ENCODE measurements at regions not wholly inside any gene's neighbourhood (a gene's known extent, or its start where the extent isn't known, plus 50 kb on each side); places are given as distances from the start of the nearest gene placed in this dataset.

- ATAC-seq (no peak), DNase-seq (no peak)
- no peaks in the 10 kb centered on the region for H3K27me3 ChIP-seq (ENCODE audit: insufficient read depth in 3 of 3, low read length in 2 of 3)
- no peaks in the 10 kb centered on the region for H3K36me3 ChIP-seq (ENCODE audit: insufficient read depth in 1 of 2, low read depth in 1 of 2)
- no peak overlapping the region for H3K27ac ChIP-seq
- no peak overlapping the region for H3K4me3 ChIP-seq
- no peak for TF ChIP-seq CTCF (IDR thresholded peaks at IDR 0.05)
- 84 to 89% (median 87%) methylated on average over 2 of the region's 2 CpGs for WGBS, 3 donors
- no peaks in the 10 kb centered on the region for H3K4me1 ChIP-seq
- no peaks in the 10 kb centered on the region for H3K9me3 ChIP-seq
- intact Hi-C loops (cut with DNase I), result no loop called here
Observed at GRCh38 chr2:41387519-41387918, 660.3 kb upstream of the PKDCC start.

DNA sequence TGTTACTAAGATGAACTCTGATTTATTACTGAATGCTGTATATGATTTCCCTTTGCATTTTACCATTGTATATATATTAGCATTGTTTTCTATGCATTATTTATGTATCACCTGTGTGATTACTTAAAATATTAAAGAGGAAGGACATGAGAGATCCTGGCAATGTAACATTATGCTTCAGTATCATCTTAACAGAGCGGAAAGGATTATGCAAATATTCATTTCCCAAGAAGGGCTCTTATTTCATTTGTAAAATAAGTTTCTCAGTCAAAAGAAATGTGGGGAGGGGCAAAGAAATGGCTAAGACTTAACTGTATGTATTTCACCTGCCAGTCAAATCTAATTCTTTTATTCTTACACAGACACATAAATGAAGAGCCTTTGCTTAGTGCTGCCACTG lies 654.2 kb upstream of the PKDCC start:
- no peak overlapping the region for H3K27ac ChIP-seq
- DNase-seq, result no peak
- H3K27me3 ChIP-seq (ENCODE audit: insufficient read depth in 3 of 3, low read length in 2 of 3), result no peaks in the 10 kb centered on the region
- WGBS, 3 donors, result 63 to 69% (median 68%) methylated on average over 1 of the region's 1 CpG
- H3K4me1 ChIP-seq, result no peaks in the 10 kb centered on the region
- no peak overlapping the region for H3K4me3 ChIP-seq
- no peaks in the 10 kb centered on the region for H3K9me3 ChIP-seq
- TF ChIP-seq CTCF (IDR thresholded peaks at IDR 0.05), result no peak
- no peak for ATAC-seq
- intact Hi-C loops (cut with DNase I), result no loop called here
- H3K36me3 ChIP-seq (ENCODE audit: insufficient read depth in 1 of 2, low read depth in 1 of 2), result no peaks in the 10 kb centered on the region

DNA sequence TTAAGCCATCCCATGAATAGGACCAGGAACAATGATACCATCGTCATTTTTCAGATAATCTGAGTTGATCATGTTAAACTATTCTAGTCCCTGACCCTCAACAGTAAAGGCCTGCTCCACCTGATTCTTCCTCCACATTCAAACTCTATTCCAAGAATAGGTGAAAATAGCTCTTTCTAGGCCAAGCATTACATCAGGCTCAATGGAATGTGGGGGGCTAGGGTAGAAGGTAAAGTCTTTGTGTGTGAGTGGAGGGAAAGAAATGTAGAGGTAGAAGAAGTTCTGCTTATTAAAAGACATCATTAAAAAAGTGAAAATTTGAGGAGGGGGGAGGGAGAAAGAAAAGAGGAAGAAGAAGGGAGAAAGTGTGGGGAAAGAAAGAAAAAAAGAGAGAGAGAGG lies 653.3 kb upstream of the PKDCC start:
- H3K36me3 ChIP-seq (ENCODE audit: insufficient read depth in 1 of 2, low read depth in 1 of 2), result no peaks in the 10 kb centered on the region
- DNase-seq, result no peak
- ATAC-seq, result no peak
- no peak overlapping the region for H3K4me3 ChIP-seq
- no peak overlapping the region for H3K27ac ChIP-seq
- no peak for TF ChIP-seq CTCF (IDR thresholded peaks at IDR 0.05)
- no peaks in the 10 kb centered on the region for H3K27me3 ChIP-seq (ENCODE audit: insufficient read depth in 3 of 3, low read length in 2 of 3)
- 81 to 90% (median 89%) methylated on average over 1 of the region's 1 CpG for WGBS, 3 donors
- intact Hi-C loops (cut with DNase I), result no loop called here
- no peaks in the 10 kb centered on the region for H3K9me3 ChIP-seq
- no peaks in the 10 kb centered on the region for H3K4me1 ChIP-seq

DNA sequence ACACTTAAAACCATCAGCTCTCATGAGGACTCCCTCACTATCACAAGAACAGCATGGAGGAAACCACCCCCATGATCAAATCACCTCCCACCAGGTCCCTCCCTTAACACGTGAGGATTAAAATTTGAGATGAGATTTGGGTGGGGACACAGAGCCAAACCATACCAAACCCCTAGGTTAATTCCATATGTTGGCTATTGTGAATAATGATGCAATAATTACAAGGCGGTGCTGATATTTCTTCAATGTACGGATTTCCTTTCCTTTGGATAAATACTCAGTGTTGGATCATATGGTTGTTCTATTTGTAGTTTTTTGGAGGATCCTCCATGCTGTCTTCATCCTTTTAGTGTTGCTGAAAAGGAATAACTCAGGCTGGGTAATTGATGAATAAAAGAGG lies 652.1 kb upstream of the PKDCC start:
- H3K4me3 ChIP-seq, result no peak overlapping the region
- no peak for DNase-seq
- no peak overlapping the region for H3K27ac ChIP-seq
- intact Hi-C loops (cut with DNase I), result no loop called here
- WGBS, 3 donors, result 90 to 96% (median 95%) methylated on average over 3 of the region's 3 CpGs
- no peaks in the 10 kb centered on the region for H3K9me3 ChIP-seq
- H3K27me3 ChIP-seq (ENCODE audit: insufficient read depth in 3 of 3, low read length in 2 of 3), result no peaks in the 10 kb centered on the region
- no peak for ATAC-seq
- H3K4me1 ChIP-seq, result no peaks in the 10 kb centered on the region
- H3K36me3 ChIP-seq (ENCODE audit: insufficient read depth in 1 of 2, low read depth in 1 of 2), result no peaks in the 10 kb centered on the region
- no peak for TF ChIP-seq CTCF (IDR thresholded peaks at IDR 0.05)

DNA sequence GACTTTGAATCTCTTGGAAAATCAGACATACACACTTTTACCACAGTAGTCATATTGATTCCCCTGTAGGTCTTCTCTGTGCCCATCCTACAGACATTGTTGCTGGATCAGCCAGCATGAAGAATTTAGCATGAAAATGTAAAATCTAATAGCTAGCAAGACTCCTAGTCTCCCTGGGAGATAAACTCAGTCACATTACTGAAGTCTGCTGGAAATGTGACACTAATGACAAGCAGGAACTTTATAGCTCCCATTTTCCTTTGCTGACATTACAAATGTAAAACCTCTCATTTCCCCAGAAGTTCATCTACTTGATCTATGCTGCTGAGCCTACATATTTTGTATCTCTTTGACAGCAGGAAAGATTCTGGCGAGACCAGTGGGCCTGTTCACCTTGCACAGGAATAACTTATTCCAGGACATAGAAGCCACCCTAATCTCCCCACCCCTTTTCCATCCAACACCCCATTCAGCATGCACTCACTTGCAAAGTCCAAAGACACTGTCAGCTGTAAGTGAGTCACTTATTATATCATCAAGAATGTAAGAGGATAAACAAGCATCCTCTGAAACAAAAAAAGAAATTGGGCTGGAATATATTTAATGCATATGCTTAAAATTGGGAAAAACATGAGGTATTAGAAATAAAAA lies 648.3 kb upstream of the PKDCC start:
- WGBS, 3 donors, result 74 to 100% (median 79%) methylated on average over 1 of the region's 1 CpG
- Histone ChIP-seq H3K36me3 (ENCODE audit: insufficient read depth in 1 of 2, low read depth in 1 of 2) (no peaks in the 10 kb centered on the region), H3K27ac (no peak overlapping the region), H3K27me3 (ENCODE audit: insufficient read depth in 3 of 3, low read length in 2 of 3) (no peaks in the 10 kb centered on the region), H3K4me1 (no peaks in the 10 kb centered on the region), H3K4me3 (no peak overlapping the region), H3K9me3 (no peaks in the 10 kb centered on the region)
- no peak for ATAC-seq
- intact Hi-C loops (cut with DNase I), result no loop called here
- no peak for TF ChIP-seq CTCF (IDR thresholded peaks at IDR 0.05)
- DNase-seq, result no peak
